H1 (cell line): ENCODE measurements at regions not wholly inside any gene's neighbourhood (a gene's known extent, or its start where the extent isn't known, plus 50 kb on each side); places are given as distances from the start of the nearest gene placed in this dataset.

Experiments used
- CTCF ChIA-PET: fragments of 300-600 bp; sonication (Branson Sonifier 250); formaldehyde crosslinking; loops from one replicate; lab custom pipeline; 2021; ENCODE audit not compliant: partially characterized antibody; lab: Charles Lee
- POLR2A ChIA-PET: fragments of 300-600 bp; sonication (Branson Sonifier 250); formaldehyde crosslinking; loops from one replicate; lab custom pipeline; 2021; ENCODE audit warnings: inconsistent platforms; ENCODE audit not compliant: partially characterized antibody; lab: Charles Lee
- DNase-seq, 2 experiments: peaks; one replicate each; pipeline versions ENCODE4 v3.0.0 to v3.0.0-alpha.2; 2010 to 2022; ENCODE audit warnings: low spot score in 2 of 2, low read depth in 1 of 2, mixed read lengths in 1 of 2
- FAIRE-seq: peaks from 2 replicates; lab custom pipeline; 2011; peaks lifted over from hg19 to GRCh38; lab: Jason Lieb, UNC
- H2AFZ ChIP-seq: 2 replicates; pipeline ENCODE4 v1.8.1; 2012; ENCODE audit warnings: low read length, inconsistent platforms
- H2AK5ac ChIP-seq: 2 replicates; pipeline ENCODE4 v1.6.1; 2013; ENCODE audit warnings: low read depth, low read length
- H2BK120ac ChIP-seq: replicated peaks from 2 replicates; pipeline ENCODE3; 2013; ENCODE audit warnings: low read depth, low read length, inconsistent platforms
- H2BK12ac ChIP-seq: 2 replicates; pipeline ENCODE4 v1.6.1; 2013; ENCODE audit warnings: low read depth, low read length
- H2BK15ac ChIP-seq: 2 replicates; pipeline ENCODE4 v1.6.1; 2013; ENCODE audit warnings: low read length
- H2BK20ac ChIP-seq: 2 replicates; pipeline ENCODE4 v1.6.1; 2013; ENCODE audit warnings: low read length
- H2BK5ac ChIP-seq: 2 replicates; pipeline ENCODE4 v1.6.1; 2013; ENCODE audit warnings: low read depth, low read length
- H3K14ac ChIP-seq: 2 replicates; pipeline ENCODE4 v1.6.1; 2013; ENCODE audit warnings: inconsistent platforms; ENCODE audit not compliant: insufficient read length
- H3K18ac ChIP-seq: 2 replicates; pipeline ENCODE4 v1.6.1; 2013; ENCODE audit warnings: low read length; ENCODE audit errors: extremely low read depth
- H3K23ac ChIP-seq: 2 replicates; pipeline ENCODE4 v1.6.1; 2013; ENCODE audit warnings: inconsistent platforms; ENCODE audit not compliant: insufficient read length
- H3K23me2 ChIP-seq: 2 replicates; pipeline ENCODE4 v1.6.1; 2013; ENCODE audit warnings: low read depth, low read length
- H3K27ac ChIP-seq: 2 replicates; pipeline ENCODE4 v1.6.1; 2011; ENCODE audit warnings: low read depth, low read length, inconsistent platforms
- H3K27me3 ChIP-seq, 4 experiments: replicated peaks in 1 of 4; 1 replicate in 1 of 4; 2 replicates in 3 of 4; pipeline versions ENCODE4 v1.6.1 to v1.8.1; 2011 to 2013; ENCODE audit warnings: low read length in 3 of 4, mild to moderate bottlenecking in 3 of 4, inconsistent platforms in 2 of 4, mixed read lengths in 2 of 4, moderate library complexity in 1 of 4; ENCODE audit not compliant: control insufficient read depth in 3 of 4, insufficient read depth in 3 of 4; ENCODE audit errors: extremely low read depth in 1 of 4
- H3K36me3 ChIP-seq, 4 experiments: 2 replicates each; pipeline versions ENCODE4 v1.6.1 to v1.8.1; 2011 to 2013; ENCODE audit warnings: mild to moderate bottlenecking in 4 of 4, low read length in 3 of 4, moderate library complexity in 2 of 4, control low read depth in 1 of 4, inconsistent platforms in 1 of 4; ENCODE audit not compliant: insufficient read depth in 4 of 4, control insufficient read depth in 2 of 4
- H3K4ac ChIP-seq: replicated peaks from 2 replicates; pipeline ENCODE3; 2013; ENCODE audit warnings: low read length, low read depth, mixed read lengths, inconsistent platforms; ENCODE audit not compliant: insufficient read length
- H3K4me1 ChIP-seq, 4 experiments: replicated peaks in 1 of 4; 1 replicate in 1 of 4; 2 replicates in 3 of 4; pipeline versions ENCODE4 v1.6.1 to v1.8.1; 2011 to 2013; ENCODE audit warnings: low read length in 3 of 4, inconsistent platforms in 2 of 4, mixed read lengths in 1 of 4; ENCODE audit not compliant: insufficient read depth in 4 of 4, control insufficient read depth in 3 of 4
- H3K4me2 ChIP-seq, 2 experiments: 2 replicates each; pipeline versions ENCODE4 v1.6.1 to v1.8.1; 2011 to 2013; ENCODE audit warnings: low read depth in 2 of 2, low read length in 2 of 2, control low read depth in 1 of 2, inconsistent platforms in 1 of 2, mild to moderate bottlenecking in 1 of 2; ENCODE audit not compliant: insufficient read depth in 1 of 2
- H3K4me3 ChIP-seq, 4 experiments: fragments of 200-600, 300-600 bp in 1 of 4; sonication (generic), shearing (Covaris generic), sonication (Bioruptor Twin) in 1 of 4; 2 replicates each; pipeline versions ENCODE4 v1.5.1 to v1.8.1; 2011 to 2016; ENCODE audit warnings: low read length in 4 of 4, low read depth in 3 of 4, control low read depth in 2 of 4, inconsistent platforms in 2 of 4, mild to moderate bottlenecking in 2 of 4, mixed read lengths in 1 of 4, moderate library complexity in 1 of 4; ENCODE audit not compliant: insufficient read depth in 2 of 4; ENCODE audit errors: extremely low read depth in 1 of 4
- H3K56ac ChIP-seq: replicated peaks from 2 replicates; pipeline ENCODE3; 2013; ENCODE audit warnings: low read depth, mild to moderate bottlenecking, mixed read lengths, low read length, inconsistent platforms; ENCODE audit not compliant: insufficient read length
- H3K79me1 ChIP-seq: 2 replicates; pipeline ENCODE4 v1.6.1; 2013; ENCODE audit warnings: low read depth, low read length, control low read depth
- H3K79me2 ChIP-seq, 2 experiments: 2 replicates each; pipeline versions ENCODE4 v1.6.1 to v1.8.1; 2012 to 2013; ENCODE audit warnings: low read length in 2 of 2, mild to moderate bottlenecking in 2 of 2, inconsistent platforms in 1 of 2; ENCODE audit not compliant: insufficient read depth in 2 of 2, control insufficient read depth in 1 of 2
- H3K9ac ChIP-seq, 4 experiments: replicated peaks in 1 of 4; 1 replicate in 1 of 4; 2 replicates in 3 of 4; pipeline versions ENCODE4 v1.6.1 to v1.8.1; 2011 to 2013; ENCODE audit warnings: low read depth in 3 of 4, low read length in 3 of 4, control low read depth in 2 of 4, mild to moderate bottlenecking in 2 of 4, moderate library complexity in 2 of 4, inconsistent platforms in 1 of 4; ENCODE audit errors: extremely low read depth in 1 of 4
- H3K9me3 ChIP-seq, 2 experiments: 2 replicates each; pipeline versions ENCODE4 v1.6.1 to v1.8.1; 2012 to 2013; ENCODE audit warnings: mild to moderate bottlenecking in 2 of 2, moderate library complexity in 2 of 2, control low read depth in 1 of 2, inconsistent platforms in 1 of 2, low read depth in 1 of 2, low read length in 1 of 2, mixed read lengths in 1 of 2; ENCODE audit not compliant: insufficient read depth in 2 of 2
- H4K20me1 ChIP-seq, 2 experiments: replicated peaks in 1 of 2; 2 replicates each; pipeline versions ENCODE3 to v1.8.1; 2011 to 2013; ENCODE audit warnings: inconsistent platforms in 2 of 2, low read length in 2 of 2, mild to moderate bottlenecking in 1 of 2; ENCODE audit not compliant: insufficient read depth in 2 of 2, control insufficient read depth in 1 of 2
- H4K5ac ChIP-seq: 2 replicates; pipeline ENCODE4 v1.6.1; 2013; ENCODE audit warnings: low read length, low read depth, mixed read lengths, inconsistent platforms; ENCODE audit not compliant: insufficient read length
- H4K8ac ChIP-seq: 2 replicates; pipeline ENCODE4 v1.8.0; 2013; ENCODE audit warnings: mild to moderate bottlenecking, moderate library complexity, low read length, inconsistent platforms; ENCODE audit not compliant: insufficient read depth; ENCODE audit errors: extremely low read depth
- H4K91ac ChIP-seq: replicated peaks from 2 replicates; pipeline ENCODE3; 2013; ENCODE audit warnings: low read length, mixed read lengths, inconsistent platforms; ENCODE audit not compliant: insufficient read length
- BACH1 ChIP-seq: IDR thresholded peaks from 2 replicates; pipeline ENCODE4 v1.6.1; 2012; ENCODE audit warnings: low read length, improper control_type of control experiment
- CTBP2 ChIP-seq: IDR thresholded peaks from 2 replicates; pipeline ENCODE4 v1.7.0; 2011; ENCODE audit warnings: borderline replicate concordance, mild to moderate bottlenecking, moderate library complexity, mixed read lengths, low read length; ENCODE audit not compliant: insufficient read depth, insufficient read length
- FOSL1 ChIP-seq: IDR thresholded peaks from 2 replicates; pipeline ENCODE4 v1.6.1; 2011; ENCODE audit warnings: mild to moderate bottlenecking, low read depth, low read length, moderate library complexity; ENCODE audit not compliant: insufficient read depth
- GTF2F1 ChIP-seq: IDR thresholded peaks from 2 replicates; pipeline ENCODE4 v1.6.1; 2012; ENCODE audit warnings: low read depth, low read length, improper control_type of control experiment, borderline replicate concordance
- JUND ChIP-seq: IDR thresholded peaks from 2 replicates; pipeline ENCODE4 v1.6.1; 2011; ENCODE audit warnings: mild to moderate bottlenecking, improper control_type of control experiment, low read length
- KDM4A ChIP-seq: IDR thresholded peaks from one replicate; pipeline ENCODE4 v1.7.1; 2012; ENCODE audit warnings: low read depth, mild to moderate bottlenecking, moderate library complexity, low read length, inconsistent platforms; ENCODE audit not compliant: severe bottlenecking
- NRF1 ChIP-seq: IDR thresholded peaks from 2 replicates; pipeline ENCODE4 v1.6.1; 2011; ENCODE audit warnings: mild to moderate bottlenecking, low read depth, low read length, improper control_type of control experiment
- RXRA ChIP-seq: IDR thresholded peaks from 2 replicates; pipeline ENCODE4 v1.6.1; 2011; ENCODE audit warnings: low read depth, mild to moderate bottlenecking, low read length, moderate library complexity; ENCODE audit not compliant: insufficient read depth
- SAP30 ChIP-seq: fragments of 300-600 bp; sonication (generic); IDR thresholded peaks from 2 replicates; pipeline ENCODE4 v1.7.1; 2012; ENCODE audit warnings: low read length, moderate library complexity, mild to moderate bottlenecking, inconsistent platforms; ENCODE audit not compliant: insufficient read depth, insufficient replicate concordance
- SIN3A ChIP-seq, 2 experiments: IDR thresholded peaks in 1 of 2; conservative IDR thresholded peaks in 1 of 2; 2 replicates each; pipeline ENCODE4 v1.6.1; 2011 to 2012; ENCODE audit warnings: low read length in 2 of 2, improper control_type of control experiment in 1 of 2, low read depth in 1 of 2, mild to moderate bottlenecking in 1 of 2
- SP2 ChIP-seq: IDR thresholded peaks from 2 replicates; pipeline ENCODE4 v1.6.1; 2012; ENCODE audit warnings: mild to moderate bottlenecking, low read length, inconsistent platforms
- TAF7 ChIP-seq: optimal IDR thresholded peaks from 2 replicates; pipeline ENCODE3; 2011; ENCODE audit warnings: low read depth, mild to moderate bottlenecking, inconsistent platforms, low read length, moderate library complexity, borderline replicate concordance
- YY1 ChIP-seq: IDR thresholded peaks from 2 replicates; pipeline ENCODE4 v1.6.1; 2011; ENCODE audit warnings: low read depth, mild to moderate bottlenecking, low read length
- WGBS, 2 experiments: shearing (Covaris generic) in 1 of 2; methylation state at CpG; one replicate each; pipeline versions ENCODE4 v1.1.6 to v1.1.7; 2013 to 2015; ENCODE audit warnings: low lambda C conversion rate in 2 of 2, mixed read lengths in 2 of 2, inconsistent platforms in 1 of 2, low coverage in 1 of 2, missing lambda C conversion rate in 1 of 2; ENCODE audit not compliant: insufficient replicate concordance in 2 of 2, insufficient coverage in 1 of 2, insufficient read length in 1 of 2; ENCODE audit errors: extremely low coverage in 1 of 2, missing lambda C conversion rate in 1 of 2; 5-methylcytosine and 5-hydroxymethylcytosine counted together
- TF ChIP-seq, protein P1 (sequence below): IDR thresholded peaks from 2 replicates; pipeline ENCODE4 v1.6.1; 2012; ENCODE audit warnings: inconsistent platforms

DNA sequence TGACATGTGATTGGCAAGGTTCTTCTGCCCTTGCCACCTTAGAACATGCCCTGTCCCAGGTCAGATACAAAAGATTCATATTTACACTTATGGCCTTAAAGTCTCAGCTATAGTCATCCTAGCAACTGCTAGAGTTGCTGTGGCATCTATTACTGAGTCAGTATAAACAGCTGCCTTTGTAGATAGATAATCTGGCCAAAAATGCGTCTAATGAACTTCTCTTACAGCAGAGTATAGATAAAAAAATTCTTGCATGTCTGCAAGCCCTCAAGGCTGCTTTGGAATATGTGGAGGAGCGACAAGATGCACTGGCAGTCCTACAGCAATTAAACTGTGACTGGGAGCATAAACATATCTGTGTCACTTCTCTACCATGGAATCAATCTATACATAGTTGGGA is 1209.7 kb upstream of the PABPC4L start:
- no peaks in the 10 kb centered on the region for H3K36me3 ChIP-seq
- 86% methylated on average over 2 of the region's 2 CpGs; no CpG with 5 or more reads in 1 of the 2 experiments for WGBS, 2 experiments

More for the DNA sequence above, 1209.7 kb upstream of the PABPC4L start:
- FAIRE-seq (no peak), DNase-seq (no peak)
- Histone ChIP-seq H3K4me3 (no peak overlapping the region), H4K91ac (no peak overlapping the region), H2BK5ac (no peak overlapping the region), H3K23ac (no peak overlapping the region), H2BK12ac (no peak overlapping the region), H3K56ac (no peak overlapping the region), H3K9me3 (peaks cover 0 to 7% of the 10 kb centered on the region in 2 experiments; a peak in 1 of 4 replicates), H3K4me2 (no peak overlapping the region), H2AFZ (no peak overlapping the region), H2AK5ac (no peak overlapping the region), H4K5ac (no peak overlapping the region), H4K20me1 (no peaks in the 10 kb centered on the region), H3K4me1 (no peaks in the 10 kb centered on the region), H3K14ac (no peak overlapping the region), H3K79me1 (no peaks in the 10 kb centered on the region), H3K18ac (no peak overlapping the region), H4K8ac (no peak overlapping the region), H3K9ac (no peak overlapping the region), H2BK15ac (no peak overlapping the region), H3K4ac (no peak overlapping the region), H3K79me2 (no peaks in the 10 kb centered on the region), H3K27me3 (peaks cover 0 to 1% (median 0%) of the 10 kb centered on the region in 4 experiments; a peak in 1 of 7 replicates), H3K27ac (no peak overlapping the region), H2BK120ac (no peak overlapping the region), H2BK20ac (no peak overlapping the region), H3K23me2 (no peaks in the 10 kb centered on the region; the same call in 1 of the 2 replicates)
- POLR2A ChIA-PET: no interaction called here
- CTCF ChIA-PET: no interaction called here
- no peak for TF ChIP-seq TAF7
- TF ChIP-seq SP2: no peak
- no peak for TF ChIP-seq CTBP2
- no peak for TF ChIP-seq BACH1
- TF ChIP-seq SAP30: no peak
- TF ChIP-seq JUND: no peak
- TF ChIP-seq KDM4A: no peak
- no peak for TF ChIP-seq YY1
- TF ChIP-seq, protein P1, sequence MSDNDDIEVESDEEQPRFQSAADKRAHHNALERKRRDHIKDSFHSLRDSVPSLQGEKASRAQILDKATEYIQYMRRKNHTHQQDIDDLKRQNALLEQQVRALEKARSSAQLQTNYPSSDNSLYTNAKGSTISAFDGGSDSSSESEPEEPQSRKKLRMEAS: no peak
- TF ChIP-seq NRF1: no peak
- TF ChIP-seq RXRA: no peak
- no peak for TF ChIP-seq FOSL1
- no peak for TF ChIP-seq SIN3A (conservative IDR thresholded peaks at IDR 0.05 in 1 of 2, IDR thresholded peaks at IDR 0.05 in 1 of 2; ENCODE audit: low read depth in 1 of 2, low read length in 2 of 2)
- TF ChIP-seq GTF2F1: no peak
